OCI-LY7 (cell line): ENCODE measurements at regions not wholly inside any gene's neighbourhood (a gene's known extent, or its start where the extent isn't known, plus 50 kb on each side); places are given as distances from the start of the nearest gene placed in this dataset.

Source experiments
- BruUV-seq: library from RNA; stranded (reverse); fragments of 400-500 nt; replicated peaks from 2 replicates; lab custom pipeline; 2021; lab: Mats Ljungman, UMichigan
- CTCF ChIA-PET: fragments of 300-600 bp; sonication (Branson Sonifier 250); formaldehyde crosslinking; loops from one replicate; lab custom pipeline; 2022; ENCODE audit warnings: antibody characterized with exemption; ENCODE audit not compliant: unreplicated experiment; lab: Charles Lee
- POLR2A ChIA-PET: fragments of 300-600 bp; sonication (Branson Sonifier 250); formaldehyde crosslinking; loops from one replicate; lab custom pipeline; 2022; ENCODE audit warnings: antibody characterized with exemption; lab: Charles Lee
- DNase-seq: peaks from one replicate; pipeline ENCODE4 v3.0.0-alpha.2; 2015; ENCODE audit warnings: low spot score
- H2AFZ ChIP-seq: fragments of 200-600 bp; sonication (generic), shearing (Covaris generic); 2 replicates; pipeline ENCODE4 v1.6.1; 2014; ENCODE audit warnings: mild to moderate bottlenecking, antibody characterized with exemption, low read length, moderate library complexity
- H3K27ac ChIP-seq: fragments of 200-600 bp; sonication (generic); 2 replicates; pipeline ENCODE4 v1.5.1; 2014; ENCODE audit warnings: mixed run types, low read depth, mild to moderate bottlenecking, moderate library complexity, low read length, inconsistent platforms; ENCODE audit not compliant: poor library complexity, severe bottlenecking
- H3K36me3 ChIP-seq: fragments of 200-600 bp; sonication (generic); 2 replicates; pipeline ENCODE4 v1.6.1; 2014; ENCODE audit warnings: mild to moderate bottlenecking, antibody characterized with exemption, low read length, moderate library complexity, mixed read lengths; ENCODE audit not compliant: insufficient read depth
- H3K4me1 ChIP-seq: fragments of 200-600 bp; sonication (generic); 2 replicates; pipeline ENCODE4 v1.5.1; 2014; ENCODE audit warnings: mild to moderate bottlenecking, low read length; ENCODE audit not compliant: insufficient read depth, poor library complexity, severe bottlenecking
- H3K4me2 ChIP-seq: fragments of 200-600 bp; sonication (generic); 2 replicates; pipeline ENCODE4 v1.6.1; 2014; ENCODE audit warnings: mild to moderate bottlenecking, low read length
- H3K4me3 ChIP-seq: fragments of 200-600 bp; sonication (generic); 2 replicates; pipeline ENCODE4 v1.5.1; 2014; ENCODE audit warnings: mild to moderate bottlenecking, low read depth, low read length; ENCODE audit not compliant: poor library complexity, severe bottlenecking
- H3K79me2 ChIP-seq: fragments of 200-600 bp; sonication (generic); 2 replicates; pipeline ENCODE4 v1.6.1; 2016; ENCODE audit warnings: low read depth, mild to moderate bottlenecking, low read length, moderate library complexity, mixed read lengths; ENCODE audit not compliant: insufficient read depth
- H3K9me2 ChIP-seq: fragments of 200-600 bp; sonication (generic); 2 replicates; pipeline ENCODE4 v1.6.1; 2016; ENCODE audit warnings: mild to moderate bottlenecking, low read length, mixed read lengths; ENCODE audit not compliant: insufficient read depth
- H3K9me3 ChIP-seq: fragments of 200-600 bp; sonication (generic); 2 replicates; pipeline ENCODE4 v1.6.1; 2014; ENCODE audit warnings: mild to moderate bottlenecking, mixed run types, low read length, mixed read lengths
- H4K20me1 ChIP-seq: fragments of 200-600 bp; sonication (generic); 2 replicates; pipeline ENCODE4 v1.6.1; 2014; ENCODE audit warnings: mild to moderate bottlenecking, antibody characterized with exemption, low read length, moderate library complexity, mixed read lengths; ENCODE audit not compliant: insufficient read depth
- CTCF ChIP-seq: fragments of 200-600 bp; sonication (generic); conservative IDR thresholded peaks from 2 replicates; pipeline ENCODE4 v1.5.1; 2014; ENCODE audit warnings: mild to moderate bottlenecking, antibody characterized with exemption, low read length, moderate library complexity, mixed read lengths
- EZH2phosphoT487 ChIP-seq: fragments of 200-600 bp; sonication (generic); IDR thresholded peaks from 2 replicates; pipeline ENCODE4 v1.6.1; 2018; ENCODE audit warnings: low read depth, borderline replicate concordance, mild to moderate bottlenecking, mixed run types, antibody characterized with exemption, low read length, moderate library complexity, mixed read lengths
- intact Hi-C: fragments of 100-400 bp; cut with micrococcal nuclease; formaldehyde crosslinking; loops from one replicate; pipeline ENCODE4 v1.10.0; 2022; ENCODE audit not compliant: unreplicated experiment

DNA sequence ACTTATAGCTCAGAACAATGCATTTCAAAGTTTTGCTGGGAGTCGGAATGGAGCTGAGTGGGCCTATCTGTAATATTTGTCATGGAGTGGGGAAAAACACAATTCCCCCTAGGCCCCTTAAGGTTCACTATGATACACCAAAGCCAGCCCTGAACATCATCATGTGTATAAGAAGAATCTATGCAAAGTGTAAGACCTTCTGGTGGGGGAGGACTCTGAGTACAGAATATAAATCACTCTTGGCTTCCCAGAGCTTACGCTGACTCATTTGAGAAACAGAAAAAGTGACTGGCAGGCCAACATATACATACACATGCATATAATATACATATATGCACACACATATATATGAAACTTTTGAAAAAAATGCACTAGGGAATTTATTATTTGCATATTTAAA is 54.1 kb upstream of the UBR2 start:
- no peaks in the 10 kb centered on the region for H4K20me1 ChIP-seq
- TF ChIP-seq CTCF: no peak
- TF ChIP-seq EZH2phosphoT487: no peak
- H3K27ac ChIP-seq: no peak overlapping the region
- no peaks in the 10 kb centered on the region for H3K79me2 ChIP-seq
- CTCF ChIA-PET: no interaction called here
- H3K4me2 ChIP-seq: no peak overlapping the region
- no peaks in the 10 kb centered on the region for H3K9me2 ChIP-seq
- no peak for DNase-seq
- H3K9me3 ChIP-seq: no peaks in the 10 kb centered on the region
- H3K36me3 ChIP-seq: no peaks in the 10 kb centered on the region
- POLR2A ChIA-PET: interaction anchor here (1.5 kb wide), 1 partner anchor 38 kb away, joined by 4 read pairs; no protein-coding TSS in a partner anchor
- H3K4me1 ChIP-seq: peaks cover 14% of the 10 kb centered on the region
- H2AFZ ChIP-seq: no peak overlapping the region
- intact Hi-C loops: no loop called here
- BruUV-seq: no TSS peak
- H3K4me3 ChIP-seq: no peak overlapping the region

- Histone ChIP-seq H3K4me3 (no peak overlapping the region), H3K9me3 (no peaks in the 10 kb centered on the region), H2AFZ (no peak overlapping the region), H3K4me2 (no peak overlapping the region), H4K20me1 (no peaks in the 10 kb centered on the region), H3K79me2 (no peaks in the 10 kb centered on the region), H3K27ac (no peak overlapping the region), H3K9me2 (no peaks in the 10 kb centered on the region), H3K36me3 (no peaks in the 10 kb centered on the region), H3K4me1 (peaks cover 14% of the 10 kb centered on the region)
- no TSS peak for BruUV-seq
- ChIA-PET POLR2A (interaction anchor here (0.6 to 1.5 kb wide), 2 partner anchors 28 to 38 kb away, joined by 3 to 4 read pairs; no protein-coding TSS in a partner anchor), CTCF (no interaction called here)
- intact Hi-C loops: no loop called here
- no peak for TF ChIP-seq CTCF
- no peak for TF ChIP-seq EZH2phosphoT487
- no peak for DNase-seq
Measured at GRCh38 chr6:42509256-42509655, 54.6 kb upstream of the UBR2 start.

GRCh38 chr6:42507901-42508300 is 55.9 kb upstream of the UBR2 start:
- Histone ChIP-seq H3K4me1 (peaks cover 14% of the 10 kb centered on the region), H3K4me3 (no peak overlapping the region), H2AFZ (no peak overlapping the region), H3K9me2 (no peaks in the 10 kb centered on the region), H3K27ac (no peak overlapping the region), H3K79me2 (no peaks in the 10 kb centered on the region), H3K36me3 (no peaks in the 10 kb centered on the region), H3K4me2 (no peak overlapping the region), H3K9me3 (no peaks in the 10 kb centered on the region), H4K20me1 (no peaks in the 10 kb centered on the region)
- no TSS peak for BruUV-seq
- DNase-seq: no peak
- intact Hi-C loops: no loop called here
- ChIA-PET CTCF (no interaction called here), POLR2A (interaction anchor here (0.6 kb wide), 1 partner anchor 337 kb away, joined by 4 read pairs; no protein-coding TSS in a partner anchor)
- TF ChIP-seq EZH2phosphoT487 (no peak), CTCF (no peak)
